ENCODE measurements at regions not wholly inside any gene's neighbourhood (a gene's known extent, or its start where the extent isn't known, plus 50 kb on each side); places are given as distances from the start of the nearest gene placed in this dataset.

DNA sequence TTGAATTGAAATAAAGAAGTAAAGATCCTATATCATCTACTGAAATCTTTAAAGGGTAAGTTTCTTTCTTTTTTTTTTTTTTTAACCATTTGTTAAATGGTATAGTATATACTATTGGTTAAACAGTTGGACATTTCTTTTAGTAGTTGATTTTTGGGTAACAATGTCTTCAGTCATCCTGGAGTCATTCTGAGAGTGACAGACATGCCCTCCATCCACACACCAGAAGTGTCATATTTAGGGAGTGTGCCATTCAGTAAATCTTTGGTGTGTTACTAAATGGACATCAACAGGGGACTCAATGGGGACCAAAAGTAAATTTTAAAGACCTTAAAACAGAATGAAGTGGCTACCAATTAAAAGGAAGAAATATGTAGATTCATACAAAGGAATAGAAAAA lies 50.8 kb upstream of the SLC39A10 start:
- H3K23ac ChIP-seq (ENCODE audit: low read length in 2 of 2), result no peak overlapping the region
- H3K27me3 ChIP-seq (ENCODE audit: control insufficient read depth in 1 of 2, insufficient read depth in 1 of 2, low read length in 2 of 2), result no peaks in the 10 kb centered on the region
- H3K9ac ChIP-seq (ENCODE audit: low read length), result no peak overlapping the region
- H2AK5ac ChIP-seq (ENCODE audit: low read length, severe bottlenecking), result no peak overlapping the region
- no peak overlapping the region for H2BK15ac ChIP-seq (ENCODE audit: low read depth, poor library complexity, severe bottlenecking)
- H3K4me3 ChIP-seq (ENCODE audit: insufficient read depth in 1 of 2, low read depth in 1 of 2, low read length in 2 of 2), result no peak overlapping the region
- H2BK5ac ChIP-seq (ENCODE audit: low read depth, low read length, poor library complexity, severe bottlenecking), result no peak overlapping the region
- no peak overlapping the region for H4K91ac ChIP-seq (ENCODE audit: low read length)
- no peak overlapping the region for H3K27ac ChIP-seq (ENCODE audit: low read length, poor library complexity, severe bottlenecking)
- no peaks in the 10 kb centered on the region for H3K79me1 ChIP-seq (replicated peaks; ENCODE audit: low read length, poor library complexity, severe bottlenecking)
- H2BK120ac ChIP-seq (ENCODE audit: low read depth, low read length), result no peak overlapping the region
- no peak overlapping the region for H2AFZ ChIP-seq (ENCODE audit: low read depth, low read length)
- H2BK12ac ChIP-seq (ENCODE audit: low read length in 2 of 2), result no peak overlapping the region
- DNase-seq, result no peak
- no peak overlapping the region for H3K14ac ChIP-seq (ENCODE audit: low read length in 2 of 2)
- H3K4ac ChIP-seq (ENCODE audit: low read depth in 1 of 2, low read length in 2 of 2), result no peak overlapping the region
- no peak overlapping the region for H4K8ac ChIP-seq (ENCODE audit: low read length)
- no peak overlapping the region for H3K18ac ChIP-seq (ENCODE audit: low read depth in 1 of 2, low read length in 2 of 2)
- H3K36me3 ChIP-seq (ENCODE audit: control insufficient read depth in 1 of 2, insufficient read depth in 2 of 2, low read depth in 1 of 2, low read length in 2 of 2), result no peaks in the 10 kb centered on the region
- no peaks in the 10 kb centered on the region for H3K9me3 ChIP-seq (ENCODE audit: control insufficient read depth, low read length)
- no peaks in the 10 kb centered on the region for H3K4me1 ChIP-seq (ENCODE audit: control insufficient read depth, insufficient read depth, low read depth, low read length)
- H3K4me2 ChIP-seq (ENCODE audit: low read length, poor library complexity, severe bottlenecking), result no peak overlapping the region

DNA sequence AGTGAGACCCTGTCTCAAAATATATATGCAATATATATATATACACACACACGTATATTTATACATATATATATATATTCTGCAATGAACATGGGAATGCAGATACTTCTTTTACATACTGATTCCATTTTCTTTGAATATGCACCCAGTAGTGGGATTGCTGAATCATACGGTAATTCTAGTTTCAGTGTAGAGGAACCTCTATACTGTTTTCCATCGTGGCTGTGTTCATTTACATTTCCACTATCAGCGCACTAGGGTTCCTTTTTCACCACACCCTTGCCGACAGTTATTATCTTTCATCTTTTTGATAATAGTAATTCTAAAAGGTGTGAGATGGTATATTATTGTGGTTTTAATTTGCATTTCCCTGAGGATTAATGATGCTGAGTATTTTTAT lies 52.3 kb upstream of the SLC39A10 start:
- H2AK5ac ChIP-seq (ENCODE audit: low read length, severe bottlenecking), result no peak overlapping the region
- H4K8ac ChIP-seq (ENCODE audit: low read length), result no peak overlapping the region
- H3K27ac ChIP-seq (ENCODE audit: low read length, poor library complexity, severe bottlenecking), result no peak overlapping the region
- no peak for DNase-seq
- WGBS, result 100% methylated on average over 1 of the region's 5 CpGs
- no peaks in the 10 kb centered on the region for H3K27me3 ChIP-seq (ENCODE audit: control insufficient read depth in 1 of 2, insufficient read depth in 1 of 2, low read length in 2 of 2)
- no peaks in the 10 kb centered on the region for H3K79me1 ChIP-seq (replicated peaks; ENCODE audit: low read length, poor library complexity, severe bottlenecking)
- no peak overlapping the region for H2BK12ac ChIP-seq (ENCODE audit: low read length in 2 of 2)
- no peak overlapping the region for H3K9ac ChIP-seq (ENCODE audit: low read length)
- no peak overlapping the region for H3K4ac ChIP-seq (ENCODE audit: low read depth in 1 of 2, low read length in 2 of 2)
- no peak overlapping the region for H3K4me2 ChIP-seq (ENCODE audit: low read length, poor library complexity, severe bottlenecking)
- H2BK5ac ChIP-seq (ENCODE audit: low read depth, low read length, poor library complexity, severe bottlenecking), result no peak overlapping the region
- no peak overlapping the region for H2BK120ac ChIP-seq (ENCODE audit: low read depth, low read length)
- H2AFZ ChIP-seq (ENCODE audit: low read depth, low read length), result no peak overlapping the region
- no peaks in the 10 kb centered on the region for H3K36me3 ChIP-seq (ENCODE audit: control insufficient read depth in 1 of 2, insufficient read depth in 2 of 2, low read depth in 1 of 2, low read length in 2 of 2)
- H3K9me3 ChIP-seq (ENCODE audit: control insufficient read depth, low read length), result no peaks in the 10 kb centered on the region
- H4K91ac ChIP-seq (ENCODE audit: low read length), result no peak overlapping the region
- H3K18ac ChIP-seq (ENCODE audit: low read depth in 1 of 2, low read length in 2 of 2), result no peak overlapping the region
- H3K14ac ChIP-seq (ENCODE audit: low read length in 2 of 2), result no peak overlapping the region
- no peaks in the 10 kb centered on the region for H3K4me1 ChIP-seq (ENCODE audit: control insufficient read depth, insufficient read depth, low read depth, low read length)
- H2BK15ac ChIP-seq (ENCODE audit: low read depth, poor library complexity, severe bottlenecking), result no peak overlapping the region
- no peak overlapping the region for H3K4me3 ChIP-seq (ENCODE audit: insufficient read depth in 1 of 2, low read depth in 1 of 2, low read length in 2 of 2)
- H3K23ac ChIP-seq (ENCODE audit: low read length in 2 of 2), result no peak overlapping the region

DNA sequence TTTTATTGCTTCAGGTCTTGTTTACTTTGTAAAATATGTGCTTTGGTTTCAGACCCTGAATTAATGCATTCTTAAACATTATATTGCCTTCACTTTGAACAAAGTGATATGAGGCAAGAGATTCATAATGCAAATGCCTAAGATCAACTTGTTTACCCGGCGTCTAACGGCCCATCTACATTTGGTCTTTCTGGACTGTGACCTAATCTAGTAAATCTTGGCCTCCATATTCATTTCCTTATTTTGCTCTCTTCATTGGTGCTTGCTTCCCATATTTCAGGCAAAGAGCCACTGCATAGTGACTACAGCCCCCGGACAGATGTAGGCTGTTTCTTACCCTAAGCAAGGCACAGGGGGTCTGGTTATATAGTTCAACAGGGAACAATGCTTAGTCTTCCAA lies 53.0 kb upstream of the SLC39A10 start:
- Histone ChIP-seq H3K4ac (ENCODE audit: low read depth in 1 of 2, low read length in 2 of 2) (no peak overlapping the region), H4K8ac (ENCODE audit: low read length) (no peak overlapping the region), H2BK120ac (ENCODE audit: low read depth, low read length) (no peak overlapping the region), H3K79me1 (replicated peaks; ENCODE audit: low read length, poor library complexity, severe bottlenecking) (no peaks in the 10 kb centered on the region), H2BK15ac (ENCODE audit: low read depth, poor library complexity, severe bottlenecking) (no peak overlapping the region), H2BK5ac (ENCODE audit: low read depth, low read length, poor library complexity, severe bottlenecking) (no peak overlapping the region), H2AK5ac (ENCODE audit: low read length, severe bottlenecking) (no peak overlapping the region), H3K9ac (ENCODE audit: low read length) (no peak overlapping the region), H4K91ac (ENCODE audit: low read length) (no peak overlapping the region), H3K36me3 (ENCODE audit: control insufficient read depth in 1 of 2, insufficient read depth in 2 of 2, low read depth in 1 of 2, low read length in 2 of 2) (no peaks in the 10 kb centered on the region), H3K27me3 (ENCODE audit: control insufficient read depth in 1 of 2, insufficient read depth in 1 of 2, low read length in 2 of 2) (no peaks in the 10 kb centered on the region), H3K4me3 (ENCODE audit: insufficient read depth in 1 of 2, low read depth in 1 of 2, low read length in 2 of 2) (no peak overlapping the region), H3K27ac (ENCODE audit: low read length, poor library complexity, severe bottlenecking) (no peak overlapping the region), H3K18ac (ENCODE audit: low read depth in 1 of 2, low read length in 2 of 2) (no peak overlapping the region), H3K4me1 (ENCODE audit: control insufficient read depth, insufficient read depth, low read depth, low read length) (no peaks in the 10 kb centered on the region), H3K14ac (ENCODE audit: low read length in 2 of 2) (no peak overlapping the region), H3K23ac (ENCODE audit: low read length in 2 of 2) (no peak overlapping the region), H3K9me3 (ENCODE audit: control insufficient read depth, low read length) (no peaks in the 10 kb centered on the region), H3K4me2 (ENCODE audit: low read length, poor library complexity, severe bottlenecking) (no peak overlapping the region), H2AFZ (ENCODE audit: low read depth, low read length) (no peak overlapping the region), H2BK12ac (ENCODE audit: low read length in 2 of 2) (no peak overlapping the region)
- no peak for DNase-seq
- 96% methylated on average over 4 of the region's 4 CpGs for WGBS

DNA sequence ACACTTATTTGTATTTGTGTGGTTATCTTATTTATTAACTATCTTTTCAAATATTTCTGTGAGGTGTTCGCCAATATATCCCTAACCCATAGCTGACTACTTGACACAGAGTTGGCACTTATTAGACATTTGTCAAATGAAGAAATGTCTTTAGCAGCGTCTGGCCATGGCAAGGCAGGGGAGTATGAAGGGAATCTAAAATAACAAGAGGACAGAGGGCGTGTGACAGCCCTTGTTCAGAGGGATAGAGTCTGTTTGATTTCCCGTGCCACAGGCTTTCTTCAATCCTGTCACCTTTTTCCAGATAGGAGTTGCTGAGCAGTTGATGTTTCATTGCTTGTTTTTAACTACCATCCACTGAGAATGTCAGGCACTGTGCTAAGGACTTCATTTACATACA lies 53.6 kb upstream of the SLC39A10 start:
- Histone ChIP-seq H2AK5ac (ENCODE audit: low read length, severe bottlenecking) (no peak overlapping the region), H3K18ac (ENCODE audit: low read depth in 1 of 2, low read length in 2 of 2) (no peak overlapping the region), H4K91ac (ENCODE audit: low read length) (no peak overlapping the region), H3K9me3 (ENCODE audit: control insufficient read depth, low read length) (no peaks in the 10 kb centered on the region), H3K79me1 (replicated peaks; ENCODE audit: low read length, poor library complexity, severe bottlenecking) (no peaks in the 10 kb centered on the region), H2BK120ac (ENCODE audit: low read depth, low read length) (no peak overlapping the region), H3K14ac (ENCODE audit: low read length in 2 of 2) (no peak overlapping the region), H3K36me3 (ENCODE audit: control insufficient read depth in 1 of 2, insufficient read depth in 2 of 2, low read depth in 1 of 2, low read length in 2 of 2) (no peaks in the 10 kb centered on the region), H3K23ac (ENCODE audit: low read length in 2 of 2) (no peak overlapping the region), H3K4me3 (ENCODE audit: insufficient read depth in 1 of 2, low read depth in 1 of 2, low read length in 2 of 2) (no peak overlapping the region), H2BK15ac (ENCODE audit: low read depth, poor library complexity, severe bottlenecking) (no peak overlapping the region), H2AFZ (ENCODE audit: low read depth, low read length) (no peak overlapping the region), H3K4me1 (ENCODE audit: control insufficient read depth, insufficient read depth, low read depth, low read length) (no peaks in the 10 kb centered on the region), H4K8ac (ENCODE audit: low read length) (no peak overlapping the region), H2BK5ac (ENCODE audit: low read depth, low read length, poor library complexity, severe bottlenecking) (no peak overlapping the region), H3K4ac (ENCODE audit: low read depth in 1 of 2, low read length in 2 of 2) (no peak overlapping the region), H2BK12ac (ENCODE audit: low read length in 2 of 2) (no peak overlapping the region), H3K27ac (ENCODE audit: low read length, poor library complexity, severe bottlenecking) (no peak overlapping the region), H3K27me3 (ENCODE audit: control insufficient read depth in 1 of 2, insufficient read depth in 1 of 2, low read length in 2 of 2) (no peaks in the 10 kb centered on the region), H3K4me2 (ENCODE audit: low read length, poor library complexity, severe bottlenecking) (no peak overlapping the region), H3K9ac (ENCODE audit: low read length) (no peak overlapping the region)
- no peak for DNase-seq
- WGBS, result 84% methylated on average over 3 of the region's 4 CpGs
